H9 (cell line): ENCODE measurements at regions not wholly inside any gene's neighbourhood (a gene's known extent, or its start where the extent isn't known, plus 50 kb on each side); places are given as distances from the start of the nearest gene placed in this dataset.

Source experiments
- DNase-seq: peaks from one replicate; pipeline ENCODE4 v3.0.0-alpha.2; 2017
- H2AFZ ChIP-seq: one replicate; pipeline ENCODE4 v1.6.1; 2013; ENCODE audit warnings: mild to moderate bottlenecking, low read length, control low read depth, moderate library complexity
- H2AK5ac ChIP-seq: 2 replicates; pipeline ENCODE4 v1.6.1; 2013; ENCODE audit warnings: low read length, control low read depth, mixed read lengths; ENCODE audit not compliant: insufficient read length
- H2BK120ac ChIP-seq: one replicate; pipeline ENCODE4 v1.6.1; 2013; ENCODE audit warnings: low read depth, mild to moderate bottlenecking, low read length, control low read depth, inconsistent platforms; ENCODE audit not compliant: poor library complexity, severe bottlenecking
- H2BK12ac ChIP-seq: 2 replicates; pipeline ENCODE4 v1.6.1; 2013; ENCODE audit warnings: low read length, control low read depth, mixed read lengths, low read depth; ENCODE audit not compliant: insufficient read length
- H2BK15ac ChIP-seq: 2 replicates; pipeline ENCODE4 v1.6.1; 2013; ENCODE audit warnings: low read depth, low read length, control low read depth
- H2BK20ac ChIP-seq: one replicate; pipeline ENCODE4 v1.6.1; 2013; ENCODE audit warnings: low read depth, mild to moderate bottlenecking, low read length, control low read depth, inconsistent platforms; ENCODE audit not compliant: poor library complexity, severe bottlenecking
- H2BK5ac ChIP-seq: 2 replicates; pipeline ENCODE4 v1.6.1; 2013; ENCODE audit warnings: low read length, control low read depth, mixed read lengths; ENCODE audit not compliant: insufficient read length
- H3K14ac ChIP-seq: 2 replicates; pipeline ENCODE4 v1.6.1; 2013; ENCODE audit warnings: low read length, control low read depth; ENCODE audit not compliant: insufficient read depth
- H3K18ac ChIP-seq: 2 replicates; pipeline ENCODE4 v1.6.1; 2013; ENCODE audit warnings: low read depth, mild to moderate bottlenecking, mixed read lengths, low read length, control low read depth; ENCODE audit not compliant: insufficient read length
- H3K23ac ChIP-seq: 2 replicates; pipeline ENCODE4 v1.6.1; 2013; ENCODE audit warnings: low read length, control low read depth, mixed read lengths, low read depth; ENCODE audit not compliant: insufficient read length
- H3K23me2 ChIP-seq: 2 replicates; pipeline ENCODE4 v1.6.1; 2013; ENCODE audit warnings: low read depth, mild to moderate bottlenecking, mixed read lengths, low read length, control low read depth; ENCODE audit not compliant: insufficient read length, poor library complexity, severe bottlenecking
- H3K27ac ChIP-seq: 2 replicates; pipeline ENCODE4 v1.5.1; 2013; ENCODE audit warnings: low read length, control low read depth, mixed read lengths, low read depth; ENCODE audit not compliant: insufficient read length
- H3K27me3 ChIP-seq: 2 replicates; pipeline ENCODE4 v1.6.1; 2013; ENCODE audit warnings: low read length, control low read depth, inconsistent platforms; ENCODE audit not compliant: insufficient read depth
- H3K4ac ChIP-seq: 2 replicates; pipeline ENCODE4 v1.6.1; 2013; ENCODE audit warnings: low read depth, mild to moderate bottlenecking, control low read depth, inconsistent platforms, low read length, moderate library complexity
- H3K4me1 ChIP-seq: 2 replicates; pipeline ENCODE4 v1.6.1; 2013; ENCODE audit warnings: low read length, control low read depth, inconsistent platforms; ENCODE audit not compliant: insufficient read depth
- H3K4me2 ChIP-seq: 2 replicates; pipeline ENCODE4 v1.6.1; 2013; ENCODE audit warnings: low read length, control low read depth, mixed read lengths; ENCODE audit not compliant: insufficient read length, insufficient read depth
- H3K56ac ChIP-seq: 2 replicates; pipeline ENCODE4 v1.6.1; 2013; ENCODE audit warnings: low read depth, mild to moderate bottlenecking, mixed read lengths, low read length, control low read depth; ENCODE audit not compliant: insufficient read length
- H3K79me1 ChIP-seq: 2 replicates; pipeline ENCODE4 v1.6.1; 2013; ENCODE audit warnings: low read depth, mild to moderate bottlenecking, moderate library complexity, low read length, control low read depth, inconsistent platforms; ENCODE audit not compliant: insufficient read depth, poor library complexity, severe bottlenecking
- H3K79me2 ChIP-seq: 2 replicates; pipeline ENCODE4 v1.6.1; 2013; ENCODE audit warnings: low read length, control low read depth, inconsistent platforms; ENCODE audit not compliant: insufficient read depth
- H3K9ac ChIP-seq: 2 replicates; pipeline ENCODE4 v1.6.1; 2013; ENCODE audit warnings: low read length, control low read depth, mixed read lengths; ENCODE audit not compliant: insufficient read length; ENCODE audit errors: extremely low read depth
- H3K9me3 ChIP-seq: one replicate; pipeline ENCODE4 v1.6.1; 2013; ENCODE audit warnings: low read depth, low read length, inconsistent platforms; ENCODE audit not compliant: control insufficient read depth
- H3T11ph ChIP-seq: one replicate; pipeline ENCODE4 v1.6.1; 2013; ENCODE audit warnings: mild to moderate bottlenecking, low read length, control low read depth, inconsistent platforms
- H4K20me1 ChIP-seq: one replicate; pipeline ENCODE4 v1.6.1; 2013; ENCODE audit not compliant: control insufficient read depth, insufficient read length, insufficient read depth
- H4K5ac ChIP-seq: 2 replicates; pipeline ENCODE4 v1.6.1; 2013; ENCODE audit warnings: low read depth, mild to moderate bottlenecking, mixed read lengths, low read length, control low read depth; ENCODE audit not compliant: insufficient read length
- H4K8ac ChIP-seq: replicated peaks from 2 replicates; pipeline ENCODE4 v1.6.1; 2013; ENCODE audit warnings: low read length, control low read depth, mixed read lengths, low read depth; ENCODE audit not compliant: insufficient read length
- H4K91ac ChIP-seq: 2 replicates; pipeline ENCODE4 v1.6.1; 2013; ENCODE audit warnings: low read depth, mild to moderate bottlenecking, moderate library complexity, mixed read lengths, low read length, control low read depth; ENCODE audit not compliant: insufficient read length
- H3K27ac Mint-ChIP-seq, 3 experiments: 2 replicates in 2 of 3; 3 replicates in 1 of 3; pipeline ENCODE4 v1.8.0; 2020 to 2021; ENCODE audit warnings: mixed read lengths in 3 of 3, mild to moderate bottlenecking in 1 of 3, moderate library complexity in 1 of 3
- H3K27me3 Mint-ChIP-seq: 2 replicates; pipeline ENCODE4 v1.8.0; 2021; ENCODE audit warnings: low read depth, mild to moderate bottlenecking, moderate library complexity, mixed read lengths
- H3K36me3 Mint-ChIP-seq, 3 experiments: 2 replicates in 2 of 3; 3 replicates in 1 of 3; pipeline ENCODE4 v1.8.0; 2020 to 2021; ENCODE audit warnings: low read depth in 3 of 3, mixed read lengths in 3 of 3; ENCODE audit not compliant: insufficient read depth in 1 of 3
- H3K4me1 Mint-ChIP-seq, 2 experiments: 2 replicates each; pipeline ENCODE4 v1.8.0; 2020; ENCODE audit warnings: mixed read lengths in 2 of 2
- H3K4me3 Mint-ChIP-seq, 2 experiments: 2 replicates in 1 of 2; 3 replicates in 1 of 2; pipeline ENCODE4 v1.8.0; 2020 to 2021; ENCODE audit warnings: mild to moderate bottlenecking in 2 of 2, mixed read lengths in 2 of 2, moderate library complexity in 1 of 2
- H3K9me3 Mint-ChIP-seq, 2 experiments: 2 replicates in 1 of 2; 3 replicates in 1 of 2; pipeline ENCODE4 v1.8.0; 2020; ENCODE audit warnings: mild to moderate bottlenecking in 2 of 2, mixed read lengths in 2 of 2, moderate library complexity in 1 of 2
- CTCF ChIP-seq: fragments of 200-600 bp; sonication (generic); conservative IDR thresholded peaks from 3 replicates; pipeline ENCODE4 v1.8.0; 2021; ENCODE audit warnings: antibody characterized with exemption, mild to moderate bottlenecking
- WGBS: extraction: QIAGEN DNeasy Blood & Tissue Kit; methylation state at CpG from one replicate; pipeline ENCODE4 v1.1.7; 2013; ENCODE audit warnings: missing lambda C conversion rate, low lambda C conversion rate, mixed read lengths; ENCODE audit not compliant: insufficient read length; ENCODE audit errors: extremely low coverage; 5-methylcytosine and 5-hydroxymethylcytosine counted together

- no peak for TF ChIP-seq CTCF
- Histone ChIP-seq H4K20me1 (no peaks in the 10 kb centered on the region), H3K14ac (no peak overlapping the region), H3K9me3 (no peaks in the 10 kb centered on the region), H4K8ac (no peak overlapping the region), H2BK12ac (no peak overlapping the region), H3K23ac (no peak overlapping the region), H3K4ac (no peak overlapping the region), H3K27ac (no peak overlapping the region), H3K27me3 (no peaks in the 10 kb centered on the region), H2AK5ac (no peak overlapping the region), H3K56ac (no peak overlapping the region), H3K23me2 (no peaks in the 10 kb centered on the region), H2AFZ (no peak overlapping the region), H3K18ac (no peak overlapping the region), H3K9ac (no peak overlapping the region), H4K5ac (no peak overlapping the region), H4K91ac (no peak overlapping the region), H3K4me1 (no peaks in the 10 kb centered on the region), H2BK5ac (no peak overlapping the region), H3T11ph (no peak overlapping the region), H2BK15ac (no peak overlapping the region), H2BK120ac (no peak overlapping the region), H3K79me1 (no peaks in the 10 kb centered on the region), H3K79me2 (no peaks in the 10 kb centered on the region), H2BK20ac (no peak overlapping the region), H3K4me2 (no peak overlapping the region)
- no peak overlapping the region for H3K27ac Mint-ChIP-seq
- H3K27me3 Mint-ChIP-seq, result peaks cover 3% of the 10 kb centered on the region
- no peaks in the 10 kb centered on the region for H3K4me1 Mint-ChIP-seq
- no peaks in the 10 kb centered on the region; a peak in 1 of 5 replicates for H3K9me3 Mint-ChIP-seq
- no peaks in the 10 kb centered on the region; a peak in 1 of 7 replicates for H3K36me3 Mint-ChIP-seq
- no peak for DNase-seq
- no CpG with 5 or more reads among the region's 2 CpGs for WGBS
- no peak overlapping the region for H3K4me3 Mint-ChIP-seq
These were observed 75.5 kb upstream of the RANBP3L start for GRCh38 chr5:36377192-36377591.
